ENCODE measurements at regions not wholly inside any gene's neighbourhood (a gene's known extent, or its start where the extent isn't known, plus 50 kb on each side); places are given as distances from the start of the nearest gene placed in this dataset.

- intact Hi-C loops (cut with micrococcal nuclease): no loop called here
Measured at GRCh38 chr3:69568951-69569350, 170.3 kb upstream of the MITF start.

GRCh38 chr3:69568458-69568857 is 170.8 kb upstream of the MITF start:
- intact Hi-C loops (cut with micrococcal nuclease): no loop called here

GRCh38 chr3:69567710-69568052 is 171.6 kb upstream of the MITF start:
- intact Hi-C loops (cut with micrococcal nuclease): no loop called here

- intact Hi-C loops (cut with micrococcal nuclease): no loop called here
Measured at GRCh38 chr3:69567023-69567709, 172.1 kb upstream of the MITF start.

- intact Hi-C loops (cut with micrococcal nuclease): no loop called here
Measured at GRCh38 chr3:69566275-69566674, 173.0 kb upstream of the MITF start.

GRCh38 chr3:69565316-69565715 is 173.9 kb upstream of the MITF start:
- intact Hi-C loops (cut with micrococcal nuclease): no loop called here

GRCh38 chr3:69563981-69564380 is 175.3 kb upstream of the MITF start:
- intact Hi-C loops (cut with micrococcal nuclease): no loop called here

GRCh38 chr3:69563151-69563550 is 176.1 kb upstream of the MITF start:
- intact Hi-C loops (cut with micrococcal nuclease): no loop called here

GRCh38 chr3:69562020-69562419 is 176.1 kb upstream of the FRMD4B start:
- intact Hi-C loops (cut with micrococcal nuclease): no loop called here

- intact Hi-C loops (cut with micrococcal nuclease): no loop called here
Measured at GRCh38 chr3:69560818-69561217, 174.9 kb upstream of the FRMD4B start.

GRCh38 chr3:69560116-69560515 is 174.2 kb upstream of the FRMD4B start:
- intact Hi-C loops (cut with micrococcal nuclease): no loop called here

GRCh38 chr3:69558912-69559311 is 173.0 kb upstream of the FRMD4B start:
- intact Hi-C loops (cut with micrococcal nuclease): no loop called here

- intact Hi-C loops (cut with micrococcal nuclease): no loop called here
Measured at GRCh38 chr3:69554576-69554975, 168.7 kb upstream of the FRMD4B start.

GRCh38 chr3:69553888-69554287 is 168.0 kb upstream of the FRMD4B start:
- intact Hi-C loops (cut with micrococcal nuclease): no loop called here

GRCh38 chr3:69547461-69547880 is 161.6 kb upstream of the FRMD4B start:
- intact Hi-C loops (cut with micrococcal nuclease): no loop called here

GRCh38 chr3:69542805-69543429 is 157.0 kb upstream of the FRMD4B start:
- intact Hi-C loops (cut with micrococcal nuclease): no loop called here

GRCh38 chr3:69542089-69542804 is 156.4 kb upstream of the FRMD4B start:
- intact Hi-C loops (cut with micrococcal nuclease): no loop called here

GRCh38 chr3:69541711-69542088 is 155.8 kb upstream of the FRMD4B start:
- intact Hi-C loops (cut with micrococcal nuclease): no loop called here

- intact Hi-C loops (cut with micrococcal nuclease): no loop called here
Measured at GRCh38 chr3:69540706-69541581, 155.1 kb upstream of the FRMD4B start.

- intact Hi-C loops (cut with micrococcal nuclease): no loop called here
Measured at GRCh38 chr3:69539134-69539533, 153.2 kb upstream of the FRMD4B start.

- intact Hi-C loops (cut with micrococcal nuclease): no loop called here
Measured at GRCh38 chr3:69538281-69538680, 152.4 kb upstream of the FRMD4B start.

Measured in T-helper 2 cell treated with Interferon-gamma antibody and Interleukin-4, amounts not matched to agents 100 ng/mL and 5 ng/mL, for 36 hours (primary cell).